Activated CD4-positive, alpha-beta T cell treated with anti-CD3 and anti-CD28 coated beads, Interleukin-2, amount 10 ng/mL, durations not matched to agents 7 days and 5 days (primary cell): ENCODE measurements at regions not wholly inside any gene's neighbourhood (a gene's known extent, or its start where the extent isn't known, plus 50 kb on each side); places are given as distances from the start of the nearest gene placed in this dataset.

Experiments used
- CTCF ChIA-PET: fragments of 350-600 bp; sonication (Branson Sonifier 250); formaldehyde crosslinking; loops from one replicate; lab custom pipeline; 2021; ENCODE audit warnings: antibody characterized with exemption; lab: Charles Lee
- POLR2A ChIA-PET: fragments of 350-600 bp; sonication (Branson Sonifier 250); formaldehyde crosslinking; loops from one replicate; lab custom pipeline; 2021; ENCODE audit warnings: antibody characterized with exemption; lab: Charles Lee
- DNase-seq: peaks from one replicate; pipeline ENCODE4 v3.0.0-alpha.2; 2020
- H3K27ac Mint-ChIP-seq: one replicate; pipeline ENCODE4 v1.8.0; 2021; ENCODE audit warnings: mild to moderate bottlenecking, moderate library complexity, mixed read lengths
- H3K27me3 Mint-ChIP-seq: one replicate; pipeline ENCODE4 v1.8.0; 2021; ENCODE audit warnings: mixed read lengths
- H3K36me3 Mint-ChIP-seq: one replicate; pipeline ENCODE4 v1.8.0; 2021; ENCODE audit warnings: low read depth, mixed read lengths
- H3K4me1 Mint-ChIP-seq: one replicate; pipeline ENCODE4 v1.8.0; 2021; ENCODE audit warnings: mixed read lengths
- H3K4me3 Mint-ChIP-seq: one replicate; pipeline ENCODE4 v1.8.0; 2021; ENCODE audit warnings: mild to moderate bottlenecking, moderate library complexity, mixed read lengths
- H3K9me3 Mint-ChIP-seq: one replicate; pipeline ENCODE4 v1.8.0; 2021; ENCODE audit warnings: mixed read lengths

DNA sequence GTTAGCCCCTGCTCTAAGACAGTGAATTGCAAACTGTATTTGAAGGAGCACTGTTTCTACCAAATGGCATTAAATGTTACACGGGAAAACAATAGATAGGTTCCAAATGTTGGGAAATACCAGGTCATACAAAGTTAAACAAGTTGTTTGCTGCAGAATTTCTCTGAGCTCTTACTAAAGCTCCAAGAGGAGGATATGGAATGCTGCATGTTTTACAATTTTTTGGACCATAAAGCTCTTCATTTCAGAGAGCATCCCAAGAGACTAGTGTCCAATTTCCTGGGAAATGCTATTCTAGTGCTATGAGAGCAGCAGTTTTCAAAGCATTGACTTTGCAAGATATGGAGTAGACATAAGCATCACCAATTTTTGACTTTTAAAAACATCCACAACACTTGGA, 155.6 kb upstream of the CCDC68 start:
- Mint-ChIP-seq H3K27me3 (no peaks in the 10 kb centered on the region), H3K9me3 (no peaks in the 10 kb centered on the region), H3K4me3 (no peak overlapping the region), H3K4me1 (no peaks in the 10 kb centered on the region), H3K27ac (no peak overlapping the region), H3K36me3 (no peaks in the 10 kb centered on the region)
- DNase-seq = no peak
- ChIA-PET CTCF (no interaction called here), POLR2A (no interaction called here)

DNA sequence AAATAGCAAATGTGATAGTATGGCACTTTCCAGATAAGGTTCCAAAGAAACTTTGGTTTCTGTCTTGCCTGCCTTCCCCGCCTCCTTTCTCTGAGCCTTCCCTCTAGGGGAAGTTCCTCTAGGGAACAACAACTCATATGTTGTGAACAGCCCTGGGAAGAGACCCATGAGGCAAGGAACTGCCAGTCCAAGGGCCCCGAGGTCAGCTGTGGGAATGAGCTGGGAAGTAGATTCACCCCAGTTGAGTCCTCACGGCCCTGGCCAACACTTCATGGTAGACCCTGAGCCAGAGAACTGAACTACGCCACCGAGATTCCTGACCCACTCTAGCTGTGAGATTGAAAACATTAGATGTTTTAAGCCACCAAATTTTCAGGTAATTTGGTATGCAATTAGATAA, 154.5 kb upstream of the CCDC68 start:
- H3K36me3 Mint-ChIP-seq = no peaks in the 10 kb centered on the region
- DNase-seq = no peak
- no peak overlapping the region for H3K4me3 Mint-ChIP-seq
- POLR2A ChIA-PET = no interaction called here
- no peaks in the 10 kb centered on the region for H3K27me3 Mint-ChIP-seq
- no peak overlapping the region for H3K27ac Mint-ChIP-seq
- H3K4me1 Mint-ChIP-seq = no peaks in the 10 kb centered on the region
- CTCF ChIA-PET = no interaction called here
- no peaks in the 10 kb centered on the region for H3K9me3 Mint-ChIP-seq

DNA sequence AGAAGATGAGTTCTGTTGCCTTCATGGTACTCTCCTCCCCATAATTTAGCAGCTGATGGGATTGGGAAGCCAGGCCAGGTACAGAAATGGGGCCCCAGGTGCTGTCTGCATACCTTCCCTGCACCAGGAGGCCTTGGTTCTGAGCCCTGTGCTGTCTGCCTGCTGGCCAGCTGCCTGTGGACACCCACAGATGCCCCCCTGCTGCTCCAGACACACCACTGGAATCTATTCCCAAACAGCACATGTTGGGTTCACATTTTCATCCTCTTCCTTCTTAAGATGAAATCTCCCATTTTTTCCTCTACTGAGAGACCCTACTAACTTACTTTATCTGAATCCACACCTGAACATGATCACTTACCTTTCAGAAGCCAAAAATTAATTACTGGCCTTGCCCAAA, 152.0 kb upstream of the CCDC68 start:
- Mint-ChIP-seq H3K27me3 (no peaks in the 10 kb centered on the region), H3K9me3 (no peaks in the 10 kb centered on the region), H3K27ac (no peak overlapping the region), H3K36me3 (no peaks in the 10 kb centered on the region), H3K4me3 (no peak overlapping the region), H3K4me1 (no peaks in the 10 kb centered on the region)
- CTCF ChIA-PET = no interaction called here
- DNase-seq = no peak
- POLR2A ChIA-PET = no interaction called here

DNA sequence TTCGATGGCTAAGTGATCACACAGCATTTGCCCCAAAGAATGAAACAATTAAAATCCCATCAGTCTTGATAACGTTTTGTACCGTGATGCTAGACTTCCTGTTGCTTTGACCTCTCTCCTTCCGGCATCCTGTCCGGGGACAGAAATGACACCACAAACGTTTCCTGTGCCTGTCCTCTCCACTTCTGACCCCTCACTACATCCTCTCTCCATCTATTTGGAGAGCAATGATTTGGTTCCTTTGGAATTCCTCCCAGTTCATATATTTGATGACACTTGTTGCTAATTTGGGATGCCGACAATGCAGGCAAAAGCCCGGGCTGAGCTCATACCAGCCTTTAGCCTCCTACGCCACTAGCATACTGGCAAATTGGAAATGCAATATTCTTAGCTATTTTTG, 151.2 kb upstream of the CCDC68 start:
- no peak for DNase-seq
- no peaks in the 10 kb centered on the region for H3K36me3 Mint-ChIP-seq
- ChIA-PET CTCF (no interaction called here), POLR2A (no interaction called here)
- H3K9me3 Mint-ChIP-seq = no peaks in the 10 kb centered on the region
- no peak overlapping the region for H3K4me3 Mint-ChIP-seq
- H3K27me3 Mint-ChIP-seq = no peaks in the 10 kb centered on the region
- no peak overlapping the region for H3K27ac Mint-ChIP-seq
- no peaks in the 10 kb centered on the region for H3K4me1 Mint-ChIP-seq

DNA sequence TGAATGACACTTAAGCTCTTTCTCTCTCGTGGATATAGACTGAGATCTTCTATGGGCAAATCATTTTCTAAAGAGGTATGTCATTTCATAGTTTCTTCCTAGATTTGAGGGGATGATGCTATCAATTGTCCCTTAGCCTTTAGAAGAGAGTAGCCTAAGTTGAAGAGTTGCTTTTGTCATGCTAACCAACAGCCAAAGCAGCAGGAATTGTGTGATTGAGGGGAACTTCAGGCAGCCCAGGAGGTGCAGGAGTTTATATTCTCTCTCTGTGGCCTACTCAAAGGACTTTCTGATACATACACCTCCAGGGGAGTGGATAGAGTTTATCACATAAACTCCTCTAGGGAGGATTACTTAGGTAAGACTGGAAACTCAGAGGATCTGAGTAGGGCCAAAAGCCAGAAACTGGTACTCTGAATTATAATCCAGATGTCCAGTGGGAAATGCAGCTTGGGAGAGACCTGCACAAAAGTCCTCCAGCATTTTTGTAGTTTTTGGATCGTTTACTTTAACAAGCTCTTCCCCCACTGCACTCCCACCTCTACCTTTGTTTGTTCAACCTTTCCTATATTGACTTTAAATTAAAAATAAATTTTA, 150.7 kb upstream of the CCDC68 start:
- Mint-ChIP-seq H3K9me3 (no peaks in the 10 kb centered on the region), H3K27ac (no peak overlapping the region), H3K4me3 (no peak overlapping the region), H3K27me3 (no peaks in the 10 kb centered on the region), H3K36me3 (no peaks in the 10 kb centered on the region), H3K4me1 (no peaks in the 10 kb centered on the region)
- CTCF ChIA-PET = no interaction called here
- DNase-seq = no peak
- POLR2A ChIA-PET = no interaction called here

DNA sequence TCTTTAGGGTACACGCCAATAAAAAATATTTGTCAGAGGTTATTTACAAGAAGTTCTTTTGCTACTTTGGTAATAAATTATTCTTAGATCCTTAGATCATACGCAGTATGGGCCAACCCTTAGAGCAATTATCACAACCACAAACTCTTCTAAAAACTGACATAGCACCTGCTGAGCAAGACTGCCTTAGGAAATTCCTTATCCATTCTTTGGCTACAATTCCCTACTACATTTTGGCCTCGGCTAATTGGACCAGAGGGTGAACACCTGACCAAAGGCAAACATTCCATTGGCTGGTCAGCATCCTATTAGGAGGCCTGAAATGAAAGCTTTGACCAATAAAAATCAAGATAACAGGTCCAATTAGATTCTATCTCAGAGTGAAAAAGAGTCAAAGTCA, 147.6 kb upstream of the CCDC68 start:
- DNase-seq = no peak
- no peak overlapping the region for H3K27ac Mint-ChIP-seq
- H3K4me3 Mint-ChIP-seq = no peak overlapping the region
- H3K9me3 Mint-ChIP-seq = no peaks in the 10 kb centered on the region
- POLR2A ChIA-PET = no interaction called here
- CTCF ChIA-PET = no interaction called here
- H3K27me3 Mint-ChIP-seq = no peaks in the 10 kb centered on the region
- no peaks in the 10 kb centered on the region for H3K36me3 Mint-ChIP-seq
- H3K4me1 Mint-ChIP-seq = no peaks in the 10 kb centered on the region

DNA sequence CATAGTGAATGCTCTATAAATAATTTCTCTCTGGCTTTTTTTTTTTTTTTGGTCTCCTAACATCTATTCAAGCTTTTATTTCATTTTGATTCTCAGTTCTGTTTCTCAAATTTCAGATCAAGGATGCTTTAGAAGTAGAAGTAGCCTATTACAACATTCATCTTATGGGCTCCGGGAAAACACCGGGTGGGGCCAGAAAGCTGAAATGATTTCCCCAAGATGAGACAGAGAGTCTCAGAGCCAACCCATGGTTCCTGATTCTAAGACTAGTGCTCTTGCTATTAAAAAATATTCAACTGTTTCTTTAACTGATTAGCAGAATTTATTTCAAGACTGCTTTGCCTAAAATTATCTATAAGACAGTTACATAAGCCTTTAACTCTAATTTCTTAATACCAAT, 147.2 kb upstream of the CCDC68 start:
- POLR2A ChIA-PET = no interaction called here
- no peak for DNase-seq
- no peaks in the 10 kb centered on the region for H3K9me3 Mint-ChIP-seq
- no peak overlapping the region for H3K27ac Mint-ChIP-seq
- no peaks in the 10 kb centered on the region for H3K27me3 Mint-ChIP-seq
- H3K36me3 Mint-ChIP-seq = no peaks in the 10 kb centered on the region
- CTCF ChIA-PET = no interaction called here
- no peaks in the 10 kb centered on the region for H3K4me1 Mint-ChIP-seq
- no peak overlapping the region for H3K4me3 Mint-ChIP-seq

DNA sequence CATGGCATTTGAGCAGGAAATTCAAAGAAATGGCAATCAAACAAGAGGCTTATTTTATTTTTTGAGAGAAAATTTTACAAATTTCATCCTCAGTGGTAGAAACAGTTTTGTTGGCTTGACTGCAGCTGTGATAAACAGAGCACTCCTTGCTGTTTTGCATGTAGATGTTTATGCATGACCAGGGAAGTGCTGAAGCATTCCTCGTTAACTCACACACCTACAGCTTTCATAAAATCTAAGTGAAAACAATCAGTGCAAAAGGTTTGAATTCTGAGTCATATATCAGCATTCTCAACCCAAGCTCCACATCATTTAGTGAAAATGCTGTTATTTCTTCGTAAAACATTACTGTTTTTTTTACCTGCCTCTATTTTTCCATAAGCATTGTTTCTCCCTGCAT, 146.6 kb upstream of the CCDC68 start:
- no peaks in the 10 kb centered on the region for H3K36me3 Mint-ChIP-seq
- ChIA-PET POLR2A (no interaction called here), CTCF (no interaction called here)
- no peaks in the 10 kb centered on the region for H3K9me3 Mint-ChIP-seq
- no peak for DNase-seq
- H3K27me3 Mint-ChIP-seq = no peaks in the 10 kb centered on the region
- H3K27ac Mint-ChIP-seq = no peak overlapping the region
- H3K4me3 Mint-ChIP-seq = no peak overlapping the region
- H3K4me1 Mint-ChIP-seq = no peaks in the 10 kb centered on the region

DNA sequence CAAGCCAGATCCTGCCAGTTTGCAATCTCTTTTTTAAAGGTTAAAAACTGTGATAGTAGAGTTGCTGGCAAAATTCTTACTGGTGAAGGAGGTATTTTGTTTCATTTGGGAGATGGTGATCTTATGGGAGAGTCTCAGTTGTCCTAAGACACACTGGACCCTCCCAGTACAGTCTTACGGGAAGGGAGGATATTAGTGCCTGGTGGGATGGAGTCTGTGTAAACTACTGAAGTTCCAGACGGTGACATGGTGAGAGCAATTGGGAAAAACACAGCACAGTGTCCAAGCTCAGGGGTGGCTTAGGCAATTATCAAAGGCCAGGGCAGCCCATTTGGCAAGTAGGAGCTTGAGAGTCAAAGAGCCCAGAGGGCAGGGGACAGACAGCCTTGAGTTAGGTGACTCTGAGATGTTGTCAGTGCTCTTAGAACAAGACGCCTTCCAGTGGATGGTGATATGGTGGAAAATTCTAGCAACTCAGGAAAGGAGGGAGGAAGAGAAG, 143.7 kb upstream of the CCDC68 start:
- DNase-seq = no peak
- Mint-ChIP-seq H3K27ac (no peak overlapping the region), H3K9me3 (no peaks in the 10 kb centered on the region), H3K4me3 (no peak overlapping the region), H3K4me1 (no peaks in the 10 kb centered on the region), H3K36me3 (no peaks in the 10 kb centered on the region), H3K27me3 (no peaks in the 10 kb centered on the region)
- POLR2A ChIA-PET = no interaction called here
- CTCF ChIA-PET = no interaction called here

DNA sequence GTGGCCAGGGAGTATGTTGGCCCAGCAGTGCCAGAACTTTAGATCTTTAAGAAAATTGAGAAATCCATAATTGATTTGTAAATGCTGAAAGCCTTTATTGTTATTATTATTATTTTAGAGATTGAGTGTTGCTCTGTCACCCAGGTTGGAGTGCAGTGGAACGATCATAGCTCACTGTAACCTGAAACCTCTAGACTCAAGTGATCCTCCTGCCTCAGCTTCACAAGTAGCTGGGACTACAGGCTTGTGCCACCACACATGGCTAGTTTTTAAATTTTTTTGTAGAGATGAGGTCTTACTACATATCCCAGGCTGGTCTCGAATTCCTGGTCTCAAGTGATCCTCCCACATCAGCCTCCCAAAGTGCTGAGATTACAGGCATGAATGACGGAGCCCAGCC, 143.2 kb upstream of the CCDC68 start:
- H3K27me3 Mint-ChIP-seq = no peaks in the 10 kb centered on the region
- POLR2A ChIA-PET = no interaction called here
- H3K4me1 Mint-ChIP-seq = no peaks in the 10 kb centered on the region
- no peaks in the 10 kb centered on the region for H3K36me3 Mint-ChIP-seq
- DNase-seq = no peak
- no peaks in the 10 kb centered on the region for H3K9me3 Mint-ChIP-seq
- no peak overlapping the region for H3K4me3 Mint-ChIP-seq
- H3K27ac Mint-ChIP-seq = no peak overlapping the region
- CTCF ChIA-PET = no interaction called here

DNA sequence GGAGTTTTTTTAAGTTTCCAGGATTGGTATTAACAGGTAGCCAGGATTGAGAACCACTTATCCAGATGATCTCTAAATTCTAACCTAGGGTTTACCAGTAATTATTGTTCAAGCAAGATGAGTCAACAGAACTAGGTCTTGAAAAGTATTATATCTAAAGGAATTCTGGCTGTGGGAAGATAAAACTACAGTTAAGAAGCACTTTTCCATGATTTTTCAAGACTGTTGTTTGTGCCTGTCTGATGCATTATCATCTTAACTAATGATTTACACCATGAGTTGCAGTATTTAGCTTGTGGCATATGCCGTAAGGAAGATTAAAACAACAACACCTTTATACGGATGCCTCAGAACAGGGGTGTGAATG, 142.2 kb upstream of the CCDC68 start:
- Mint-ChIP-seq H3K27ac (no peak overlapping the region), H3K4me3 (no peak overlapping the region), H3K36me3 (no peaks in the 10 kb centered on the region), H3K4me1 (no peaks in the 10 kb centered on the region), H3K9me3 (no peaks in the 10 kb centered on the region), H3K27me3 (no peaks in the 10 kb centered on the region)
- DNase-seq = no peak
- CTCF ChIA-PET = no interaction called here
- POLR2A ChIA-PET = no interaction called here

DNA sequence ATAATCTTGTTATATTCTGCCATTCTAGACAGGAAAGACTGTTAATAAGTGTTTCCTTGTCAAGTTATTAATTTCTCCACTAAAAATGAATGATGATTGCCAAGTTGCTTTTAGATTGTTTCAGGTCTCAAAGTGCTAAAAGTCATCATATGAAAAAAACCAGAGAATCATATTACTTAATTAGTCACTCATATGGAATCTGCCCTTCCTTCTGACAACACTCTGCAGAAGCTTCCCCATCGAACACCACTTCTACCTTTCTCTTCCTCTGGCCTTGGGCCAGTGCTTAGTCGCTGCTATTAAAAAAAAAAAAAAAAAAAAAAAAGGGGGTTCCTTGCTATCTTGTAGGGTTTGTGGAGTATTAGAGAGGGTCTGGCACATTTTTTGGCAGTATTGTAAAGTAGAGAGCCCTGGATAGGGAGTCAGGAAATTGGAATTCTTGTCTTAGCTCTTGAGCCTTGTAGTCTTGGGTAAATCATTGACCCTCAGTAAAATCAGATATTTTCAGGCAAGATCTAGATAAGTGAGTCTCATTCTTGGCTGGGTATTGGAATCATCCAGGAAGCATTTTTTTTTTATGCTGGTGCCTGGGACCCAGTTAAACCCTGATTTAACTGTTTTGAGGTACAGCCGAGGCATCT, 141.7 kb upstream of the CCDC68 start:
- CTCF ChIA-PET = no interaction called here

DNA sequence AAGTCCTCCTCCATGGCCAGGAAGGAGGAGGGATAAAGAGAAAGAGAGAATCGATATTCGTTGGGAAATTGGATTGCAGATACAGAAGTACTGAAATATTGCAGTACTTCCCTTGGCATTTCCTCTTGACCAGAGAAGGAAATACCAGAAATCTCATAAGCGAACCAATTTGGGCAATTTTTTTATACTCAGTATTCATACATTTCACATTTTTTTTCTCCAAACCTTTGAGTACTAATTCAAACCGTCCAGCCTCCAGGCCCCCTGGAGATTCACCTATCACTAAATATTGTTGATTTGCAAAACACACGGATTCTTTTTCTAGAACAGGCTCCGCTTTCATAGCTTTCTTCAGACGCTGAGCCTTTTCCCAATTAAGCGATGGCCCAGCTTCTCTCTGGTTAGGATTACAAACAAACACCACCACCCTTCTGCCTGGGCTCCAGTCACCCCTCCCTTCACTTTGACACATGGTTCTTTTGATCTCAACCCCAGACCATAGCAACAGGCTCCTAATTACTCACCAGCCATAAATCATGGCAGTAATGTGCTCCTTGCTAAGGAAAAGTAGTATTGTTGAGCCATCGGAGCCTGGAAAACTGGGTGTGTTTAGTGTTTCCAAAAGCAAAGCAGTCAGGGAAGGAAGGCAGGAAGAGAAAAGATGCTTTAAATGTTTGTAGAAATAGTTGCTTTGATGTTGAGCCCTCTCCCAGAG, 138.4 kb upstream of the CCDC68 start:
- no peak overlapping the region for H3K4me3 Mint-ChIP-seq
- no peaks in the 10 kb centered on the region for H3K36me3 Mint-ChIP-seq
- no peak for DNase-seq
- no peak overlapping the region for H3K27ac Mint-ChIP-seq
- H3K27me3 Mint-ChIP-seq = peaks cover 2% of the 10 kb centered on the region
- CTCF ChIA-PET = no interaction called here
- no peaks in the 10 kb centered on the region for H3K4me1 Mint-ChIP-seq
- POLR2A ChIA-PET = no interaction called here
- no peaks in the 10 kb centered on the region for H3K9me3 Mint-ChIP-seq

More for the DNA sequence above, 141.7 kb upstream of the CCDC68 start:
- POLR2A ChIA-PET = no interaction called here
- no peaks in the 10 kb centered on the region for H3K9me3 Mint-ChIP-seq
- DNase-seq = no peak
- H3K27ac Mint-ChIP-seq = no peak overlapping the region
- no peaks in the 10 kb centered on the region for H3K27me3 Mint-ChIP-seq
- no peak overlapping the region for H3K4me3 Mint-ChIP-seq
- no peaks in the 10 kb centered on the region for H3K36me3 Mint-ChIP-seq
- H3K4me1 Mint-ChIP-seq = no peaks in the 10 kb centered on the region
